ENCODE measurements at regions not wholly inside any gene's neighbourhood (a gene's known extent, or its start where the extent isn't known, plus 50 kb on each side); places are given as distances from the start of the nearest gene placed in this dataset.
"Not testable (repeated sequence)": the region's sequence is repeated elsewhere in the genome, so short reads cannot be mapped to it uniquely, and the experiment has no call there.

GRCh38 chr4:71202705-71203104 lies 136.1 kb upstream of the SLC4A4 start:
- no peak overlapping the region for H3K4me3 ChIP-seq (ENCODE audit: insufficient read depth, low read depth, low read length)
- no peak overlapping the region for H3K27ac ChIP-seq (ENCODE audit: insufficient read depth, low read depth, low read length, poor library complexity, severe bottlenecking)
- no peaks in the 10 kb centered on the region for H3K36me3 ChIP-seq (ENCODE audit: control insufficient read depth, insufficient read depth, low read length)
- 100% methylated on average over 1 of the region's 2 CpGs for WGBS, 2 experiments
- H3K27me3 ChIP-seq (ENCODE audit: control insufficient read depth, insufficient read depth, low read length, poor library complexity, severe bottlenecking) = no peaks in the 10 kb centered on the region
- no peaks in the 10 kb centered on the region for H3K4me1 ChIP-seq (ENCODE audit: control insufficient read depth, insufficient read depth, low read length)
- no peaks in the 10 kb centered on the region for H3K9me3 ChIP-seq (ENCODE audit: control insufficient read depth, low read length)

GRCh38 chr4:71204056-71204455 lies 134.8 kb upstream of the SLC4A4 start:
- WGBS, 2 experiments = 91 to 100% methylated on average over 2 of the region's 2 CpGs
- H3K4me1 ChIP-seq (ENCODE audit: control insufficient read depth, insufficient read depth, low read length) = no peaks in the 10 kb centered on the region

GRCh38 chr4:71206763-71207162 lies 132.1 kb upstream of the SLC4A4 start:
- no peak overlapping the region for H3K4me3 ChIP-seq (ENCODE audit: insufficient read depth, low read depth, low read length)
- H3K27ac ChIP-seq (ENCODE audit: insufficient read depth, low read depth, low read length, poor library complexity, severe bottlenecking) = no peak overlapping the region
- no peaks in the 10 kb centered on the region for H3K9me3 ChIP-seq (ENCODE audit: control insufficient read depth, low read length)
- no peaks in the 10 kb centered on the region for H3K36me3 ChIP-seq (ENCODE audit: control insufficient read depth, insufficient read depth, low read length)
- 94 to 100% methylated on average over 2 to 3 of the region's 3 CpGs for WGBS, 2 experiments
- H3K4me1 ChIP-seq (ENCODE audit: control insufficient read depth, insufficient read depth, low read length) = no peaks in the 10 kb centered on the region
- no peaks in the 10 kb centered on the region for H3K27me3 ChIP-seq (ENCODE audit: control insufficient read depth, insufficient read depth, low read length, poor library complexity, severe bottlenecking)

More at GRCh38 chr4:71204056-71204455, 134.8 kb upstream of the SLC4A4 start:
- H3K36me3 ChIP-seq (ENCODE audit: control insufficient read depth, insufficient read depth, low read length) = no peaks in the 10 kb centered on the region
- no peaks in the 10 kb centered on the region for H3K27me3 ChIP-seq (ENCODE audit: control insufficient read depth, insufficient read depth, low read length, poor library complexity, severe bottlenecking)
- no peak overlapping the region for H3K4me3 ChIP-seq (ENCODE audit: insufficient read depth, low read depth, low read length)
- no peaks in the 10 kb centered on the region for H3K9me3 ChIP-seq (ENCODE audit: control insufficient read depth, low read length)
- no peak overlapping the region for H3K27ac ChIP-seq (ENCODE audit: insufficient read depth, low read depth, low read length, poor library complexity, severe bottlenecking)

- Histone ChIP-seq H3K36me3 (ENCODE audit: control insufficient read depth, insufficient read depth, low read length) (no peaks in the 10 kb centered on the region), H3K4me1 (ENCODE audit: control insufficient read depth, insufficient read depth, low read length) (no peaks in the 10 kb centered on the region), H3K9me3 (ENCODE audit: control insufficient read depth, low read length) (no peaks in the 10 kb centered on the region), H3K27me3 (ENCODE audit: control insufficient read depth, insufficient read depth, low read length, poor library complexity, severe bottlenecking) (no peaks in the 10 kb centered on the region), H3K27ac (ENCODE audit: insufficient read depth, low read depth, low read length, poor library complexity, severe bottlenecking) (no peak overlapping the region), H3K4me3 (ENCODE audit: insufficient read depth, low read depth, low read length) (no peak overlapping the region)
Measured at GRCh38 chr4:71209161-71209560, 129.7 kb upstream of the SLC4A4 start.

- WGBS, 2 experiments = 97% methylated on average over 3 of the region's 3 CpGs
- H3K9me3 ChIP-seq (ENCODE audit: control insufficient read depth, low read length) = no peaks in the 10 kb centered on the region
- H3K27me3 ChIP-seq (ENCODE audit: control insufficient read depth, insufficient read depth, low read length, poor library complexity, severe bottlenecking) = no peaks in the 10 kb centered on the region
- no peak overlapping the region for H3K4me3 ChIP-seq (ENCODE audit: insufficient read depth, low read depth, low read length)
- no peaks in the 10 kb centered on the region for H3K4me1 ChIP-seq (ENCODE audit: control insufficient read depth, insufficient read depth, low read length)
- no peaks in the 10 kb centered on the region for H3K36me3 ChIP-seq (ENCODE audit: control insufficient read depth, insufficient read depth, low read length)
- no peak overlapping the region for H3K27ac ChIP-seq (ENCODE audit: insufficient read depth, low read depth, low read length, poor library complexity, severe bottlenecking)
Measured at GRCh38 chr4:71210823-71211222, 128.0 kb upstream of the SLC4A4 start.

GRCh38 chr4:71211748-71212147 lies 127.1 kb upstream of the SLC4A4 start:
- Histone ChIP-seq H3K4me1 (ENCODE audit: control insufficient read depth, insufficient read depth, low read length) (no peaks in the 10 kb centered on the region), H3K27me3 (ENCODE audit: control insufficient read depth, insufficient read depth, low read length, poor library complexity, severe bottlenecking) (no peaks in the 10 kb centered on the region), H3K27ac (ENCODE audit: insufficient read depth, low read depth, low read length, poor library complexity, severe bottlenecking) (no peak overlapping the region), H3K36me3 (ENCODE audit: control insufficient read depth, insufficient read depth, low read length) (no peaks in the 10 kb centered on the region), H3K9me3 (ENCODE audit: control insufficient read depth, low read length) (no peaks in the 10 kb centered on the region), H3K4me3 (ENCODE audit: insufficient read depth, low read depth, low read length) (no peak overlapping the region)
- 96 to 98% methylated on average over 3 of the region's 3 CpGs for WGBS, 2 experiments

GRCh38 chr4:71212216-71212615 lies 126.6 kb upstream of the SLC4A4 start:
- H3K36me3 ChIP-seq (ENCODE audit: control insufficient read depth, insufficient read depth, low read length) = no peaks in the 10 kb centered on the region
- no peaks in the 10 kb centered on the region for H3K9me3 ChIP-seq (ENCODE audit: control insufficient read depth, low read length)
- no peak overlapping the region for H3K27ac ChIP-seq (ENCODE audit: insufficient read depth, low read depth, low read length, poor library complexity, severe bottlenecking)
- H3K4me3 ChIP-seq (ENCODE audit: insufficient read depth, low read depth, low read length) = no peak overlapping the region
- WGBS, 2 experiments = 93 to 96% methylated on average over 1 of the region's 1 CpG
- no peaks in the 10 kb centered on the region for H3K27me3 ChIP-seq (ENCODE audit: control insufficient read depth, insufficient read depth, low read length, poor library complexity, severe bottlenecking)
- H3K4me1 ChIP-seq (ENCODE audit: control insufficient read depth, insufficient read depth, low read length) = no peaks in the 10 kb centered on the region

GRCh38 chr4:71214578-71214977 lies 124.2 kb upstream of the SLC4A4 start:
- Histone ChIP-seq H3K36me3 (ENCODE audit: control insufficient read depth, insufficient read depth, low read length) (no peaks in the 10 kb centered on the region), H3K27me3 (ENCODE audit: control insufficient read depth, insufficient read depth, low read length, poor library complexity, severe bottlenecking) (no peaks in the 10 kb centered on the region), H3K9me3 (ENCODE audit: control insufficient read depth, low read length) (no peaks in the 10 kb centered on the region), H3K4me1 (ENCODE audit: control insufficient read depth, insufficient read depth, low read length) (no peaks in the 10 kb centered on the region), H3K27ac (ENCODE audit: insufficient read depth, low read depth, low read length, poor library complexity, severe bottlenecking) (no peak overlapping the region), H3K4me3 (ENCODE audit: insufficient read depth, low read depth, low read length) (no peak overlapping the region)

- Histone ChIP-seq H3K36me3 (ENCODE audit: control insufficient read depth, insufficient read depth, low read length) (no peaks in the 10 kb centered on the region), H3K27me3 (ENCODE audit: control insufficient read depth, insufficient read depth, low read length, poor library complexity, severe bottlenecking) (no peaks in the 10 kb centered on the region), H3K4me1 (ENCODE audit: control insufficient read depth, insufficient read depth, low read length) (no peaks in the 10 kb centered on the region), H3K9me3 (ENCODE audit: control insufficient read depth, low read length) (no peaks in the 10 kb centered on the region), H3K4me3 (ENCODE audit: insufficient read depth, low read depth, low read length) (no peak overlapping the region), H3K27ac (ENCODE audit: insufficient read depth, low read depth, low read length, poor library complexity, severe bottlenecking) (no peak overlapping the region)
- 90 to 95% methylated on average over 4 to 5 of the region's 5 CpGs for WGBS, 2 experiments
Measured at GRCh38 chr4:71216316-71216959, 122.4 kb upstream of the SLC4A4 start.

- H3K4me3 ChIP-seq (ENCODE audit: insufficient read depth, low read depth, low read length) = no peak overlapping the region
- no peaks in the 10 kb centered on the region for H3K27me3 ChIP-seq (ENCODE audit: control insufficient read depth, insufficient read depth, low read length, poor library complexity, severe bottlenecking)
- H3K4me1 ChIP-seq (ENCODE audit: control insufficient read depth, insufficient read depth, low read length) = no peaks in the 10 kb centered on the region
- no peaks in the 10 kb centered on the region for H3K9me3 ChIP-seq (ENCODE audit: control insufficient read depth, low read length)
- H3K36me3 ChIP-seq (ENCODE audit: control insufficient read depth, insufficient read depth, low read length) = no peaks in the 10 kb centered on the region
- H3K27ac ChIP-seq (ENCODE audit: insufficient read depth, low read depth, low read length, poor library complexity, severe bottlenecking) = no peak overlapping the region
Measured at GRCh38 chr4:71217688-71218087, 121.1 kb upstream of the SLC4A4 start.

- H3K27me3 ChIP-seq (ENCODE audit: control insufficient read depth, insufficient read depth, low read length, poor library complexity, severe bottlenecking); H3K9me3 ChIP-seq (ENCODE audit: control insufficient read depth, low read length); H3K4me3 ChIP-seq (ENCODE audit: insufficient read depth, low read depth, low read length); H3K36me3 ChIP-seq (ENCODE audit: control insufficient read depth, insufficient read depth, low read length); H3K27ac ChIP-seq (ENCODE audit: insufficient read depth, low read depth, low read length, poor library complexity, severe bottlenecking); H3K4me1 ChIP-seq (ENCODE audit: control insufficient read depth, insufficient read depth, low read length): not testable (repeated sequence)
- 93 to 94% methylated on average over 4 of the region's 4 CpGs for WGBS, 2 experiments
Measured at GRCh38 chr4:71220848-71221247, 118.0 kb upstream of the SLC4A4 start.
